PC-9 (cell line): ENCODE measurements at regions not wholly inside any gene's neighbourhood (a gene's known extent, or its start where the extent isn't known, plus 50 kb on each side); places are given as distances from the start of the nearest gene placed in this dataset.

Experiments
- CTCF ChIP-seq: fragments of 200-600 bp; sonication (generic); conservative IDR thresholded peaks from 2 replicates; pipeline ENCODE4 v1.6.1; 2017; ENCODE audit warnings: mixed run types, antibody characterized with exemption, mild to moderate bottlenecking, moderate library complexity
- EZH2 ChIP-seq: fragments of 200-600 bp; sonication (generic); IDR thresholded peaks from 2 replicates; pipeline ENCODE4 v1.8.0; 2017; ENCODE audit warnings: antibody characterized with exemption, low read depth

- TF ChIP-seq CTCF, result no peak
- TF ChIP-seq EZH2, result no peak
Measured at GRCh38 chr17:33811004-33811760, 443.9 kb upstream of the CCL2 start.
